ENCODE measurements at regions not wholly inside any gene's neighbourhood (a gene's known extent, or its start where the extent isn't known, plus 50 kb on each side); places are given as distances from the start of the nearest gene placed in this dataset.

GRCh38 chr10:130340816-130341215 is 204.6 kb downstream of the GLRX3 start:
- no peak for DNase-seq (ENCODE audit: low read depth)
- TF ChIP-seq CTCF (conservative IDR thresholded peaks at IDR 0.05; ENCODE audit: low read length), result no peak
- H3K4me3 ChIP-seq (ENCODE audit: low read length), result no peak overlapping the region

DNA sequence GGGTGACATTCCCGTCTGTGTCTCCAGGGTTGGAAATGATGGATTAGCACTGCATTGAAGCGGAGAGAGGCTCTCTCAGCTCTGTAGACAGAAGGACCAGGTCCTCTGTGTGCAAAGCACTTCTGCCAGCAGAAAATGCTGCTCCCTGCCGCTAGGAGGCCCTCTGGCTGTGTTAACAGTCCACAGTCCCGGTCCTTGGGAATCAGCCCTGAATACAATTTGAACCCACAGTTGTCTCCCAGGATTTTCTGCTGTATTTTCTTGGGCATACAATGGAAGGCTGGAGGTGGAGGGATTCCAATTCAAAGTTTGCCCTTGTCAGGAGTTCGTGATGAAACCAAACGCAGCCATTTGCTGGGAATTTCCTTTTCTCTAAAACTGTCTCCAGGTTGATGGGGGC is 205.2 kb downstream of the GLRX3 start:
- TF ChIP-seq CTCF (conservative IDR thresholded peaks at IDR 0.05; ENCODE audit: low read length), result no peak
- no peak for DNase-seq (ENCODE audit: low read depth)
- H3K4me3 ChIP-seq (ENCODE audit: low read length), result no peak overlapping the region

- H3K4me3 ChIP-seq (ENCODE audit: low read length), result no peak overlapping the region
- DNase-seq (ENCODE audit: low read depth), result no peak
- TF ChIP-seq CTCF (conservative IDR thresholded peaks at IDR 0.05; ENCODE audit: low read length), result no peak
Observed at GRCh38 chr10:130345728-130346127, 209.5 kb downstream of the GLRX3 start.

DNA sequence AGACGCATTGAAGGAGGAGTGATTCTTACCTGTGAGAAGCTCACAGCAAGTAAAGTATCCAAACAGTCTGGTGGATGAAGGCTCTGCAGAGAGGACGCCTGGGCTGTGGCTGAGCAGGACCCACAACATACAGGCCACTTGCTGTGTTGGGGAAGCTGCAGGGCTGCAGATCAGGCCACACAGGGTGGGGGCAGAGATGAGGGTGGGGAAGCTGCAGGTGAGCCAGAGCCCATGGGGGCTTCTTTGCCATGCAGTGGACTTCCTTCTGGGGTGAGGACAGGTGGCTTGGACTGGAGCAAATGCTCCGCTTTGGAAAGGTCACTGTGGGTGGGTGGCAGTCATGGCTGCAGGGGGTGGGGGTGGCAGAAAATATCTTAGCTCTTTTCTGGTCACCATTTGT is 214.8 kb downstream of the GLRX3 start:
- DNase-seq (ENCODE audit: low read depth), result no peak
- no peak overlapping the region for H3K4me3 ChIP-seq (ENCODE audit: low read length)
- no peak for TF ChIP-seq CTCF (conservative IDR thresholded peaks at IDR 0.05; ENCODE audit: low read length)

GRCh38 chr10:130351466-130352290 is 215.5 kb downstream of the GLRX3 start:
- DNase-seq (ENCODE audit: low read depth), result no peak
- no peak overlapping the region for H3K4me3 ChIP-seq (ENCODE audit: low read length)
- TF ChIP-seq CTCF (conservative IDR thresholded peaks at IDR 0.05; ENCODE audit: low read length), result no peak

DNA sequence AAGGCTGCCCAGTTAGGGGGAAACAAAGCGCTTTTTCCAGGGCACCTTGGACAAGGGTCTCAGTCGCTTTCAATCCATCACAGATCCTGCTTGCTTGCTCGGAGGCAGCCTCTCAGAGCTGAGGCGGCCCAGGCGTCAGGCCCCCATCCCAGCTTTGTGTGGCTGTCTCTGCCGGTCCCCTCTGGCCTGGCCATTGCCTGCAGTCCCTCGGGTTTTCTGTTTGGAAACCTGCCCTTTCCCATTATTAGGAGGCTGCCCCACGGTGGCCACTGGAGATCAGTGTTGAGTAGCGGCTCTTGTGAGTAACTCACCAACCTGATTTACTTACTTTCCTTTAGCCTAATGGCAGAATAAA is 216.1 kb downstream of the GLRX3 start:
- no peak for DNase-seq (ENCODE audit: low read depth)
- TF ChIP-seq CTCF (conservative IDR thresholded peaks at IDR 0.05; ENCODE audit: low read length), result no peak
- no peak overlapping the region for H3K4me3 ChIP-seq (ENCODE audit: low read length)

GRCh38 chr10:130353928-130354572 is 217.9 kb downstream of the GLRX3 start:
- no peak for DNase-seq (ENCODE audit: low read depth)
- TF ChIP-seq CTCF (conservative IDR thresholded peaks at IDR 0.05; ENCODE audit: low read length), result no peak
- H3K4me3 ChIP-seq (ENCODE audit: low read length), result no peak overlapping the region

Data from AG10803 (cell line).